Activated CD8-positive, alpha-beta memory T cell treated with anti-CD3 and anti-CD28 coated beads for 36 hours (primary cell): ENCODE measurements at regions not wholly inside any gene's neighbourhood (a gene's known extent, or its start where the extent isn't known, plus 50 kb on each side); places are given as distances from the start of the nearest gene placed in this dataset.

Experiments used
- CTCF ChIA-PET: fragments of 350-600 bp; sonication (Branson Sonifier 250); formaldehyde crosslinking; loops from one replicate; lab custom pipeline; 2021; ENCODE audit warnings: antibody characterized with exemption; lab: Charles Lee
- POLR2A ChIA-PET: fragments of 350-600 bp; sonication (Branson Sonifier 250); formaldehyde crosslinking; loops from one replicate; lab custom pipeline; 2021; ENCODE audit warnings: antibody characterized with exemption; lab: Charles Lee

- POLR2A ChIA-PET: no interaction called here
- CTCF ChIA-PET: no interaction called here
Measured at GRCh38 chr2:155169317-155169716, 470.8 kb downstream of the KCNJ3 start.

DNA sequence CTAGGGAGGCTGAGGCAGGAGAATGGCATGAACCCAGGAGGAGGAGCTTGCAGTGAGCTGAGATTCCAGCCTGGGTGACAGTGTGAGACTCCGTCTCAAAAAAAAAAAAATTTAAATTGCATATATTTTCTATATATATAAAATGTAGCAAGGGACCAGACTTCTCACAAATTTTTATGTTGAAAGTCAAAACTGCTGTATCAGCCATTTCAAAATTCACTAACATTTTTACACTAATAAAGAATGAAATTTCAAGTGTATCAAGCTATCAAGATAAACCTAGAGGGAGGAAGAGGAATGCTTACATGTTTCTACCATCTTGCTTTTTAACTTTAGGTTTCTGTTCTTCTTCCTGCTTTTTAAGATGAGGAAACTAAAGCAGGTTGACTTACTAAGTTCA, 464.0 kb downstream of the KCNJ3 start:
- ChIA-PET POLR2A (no interaction called here), CTCF (no interaction called here)

DNA sequence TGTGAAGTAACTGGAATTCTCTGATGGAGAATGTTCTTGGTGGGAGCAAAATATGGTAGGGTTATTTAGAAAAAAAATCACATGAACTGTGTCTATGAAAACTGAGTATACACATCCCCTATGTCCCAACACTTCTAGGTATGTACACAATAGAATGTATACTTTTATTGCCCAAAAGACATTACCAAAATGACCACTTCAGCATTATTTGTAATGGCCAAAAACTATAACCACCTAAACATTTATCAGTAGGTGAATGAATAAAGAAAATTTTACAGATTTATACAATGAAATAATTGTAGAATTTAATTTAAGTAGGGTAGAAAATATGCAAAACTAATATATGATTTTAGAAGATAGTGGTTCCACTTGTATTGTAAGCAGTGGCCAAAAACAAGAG, 462.8 kb downstream of the KCNJ3 start:
- ChIA-PET POLR2A (no interaction called here), CTCF (no interaction called here)

- CTCF ChIA-PET: no interaction called here
- POLR2A ChIA-PET: no interaction called here
Measured at GRCh38 chr2:155157711-155158110, 459.2 kb downstream of the KCNJ3 start.

DNA sequence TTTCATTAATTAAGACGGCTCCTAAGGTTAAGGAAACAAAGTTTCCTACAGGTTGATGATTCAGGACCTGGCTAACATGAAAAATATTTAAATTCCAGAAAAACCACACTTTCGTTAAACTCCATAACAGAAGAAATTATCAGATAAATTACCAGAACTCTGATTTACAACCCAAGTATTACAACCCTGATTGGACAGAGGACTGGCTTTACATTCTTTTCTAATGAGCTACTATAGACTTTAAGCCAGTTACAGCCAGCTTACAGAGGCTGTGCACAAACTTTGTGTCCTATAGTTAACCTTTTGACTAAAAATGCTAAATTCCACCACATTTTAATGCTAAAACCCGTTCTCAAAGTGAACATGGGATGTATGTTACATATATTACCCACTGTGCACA, 458.6 kb downstream of the KCNJ3 start:
- ChIA-PET CTCF (no interaction called here), POLR2A (no interaction called here)

DNA sequence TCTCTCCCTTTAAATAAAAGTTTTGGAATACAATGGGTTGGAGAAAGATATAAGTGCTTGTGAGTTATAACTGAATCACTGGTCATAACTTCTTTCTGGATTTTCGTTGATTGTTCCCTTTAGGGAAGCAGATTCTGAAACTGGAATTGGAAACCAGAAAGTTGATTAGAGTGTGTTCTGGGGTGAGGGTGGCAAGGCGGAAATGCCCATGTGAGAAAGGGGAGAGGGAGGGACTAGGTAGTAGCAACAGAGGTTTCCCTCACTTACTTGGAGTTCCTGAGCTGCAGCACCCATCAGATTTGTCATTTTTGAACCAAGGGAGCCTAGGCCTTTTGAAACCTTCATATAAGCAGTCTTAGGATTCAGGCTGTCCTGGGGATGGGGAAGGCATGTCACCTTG, 453.4 kb downstream of the KCNJ3 start:
- CTCF ChIA-PET: no interaction called here
- POLR2A ChIA-PET: no interaction called here

GRCh38 chr2:155151472-155151871, 453.0 kb downstream of the KCNJ3 start:
- CTCF ChIA-PET: no interaction called here
- POLR2A ChIA-PET: no interaction called here

GRCh38 chr2:155145758-155146229, 447.3 kb downstream of the KCNJ3 start:
- POLR2A ChIA-PET: no interaction called here

DNA sequence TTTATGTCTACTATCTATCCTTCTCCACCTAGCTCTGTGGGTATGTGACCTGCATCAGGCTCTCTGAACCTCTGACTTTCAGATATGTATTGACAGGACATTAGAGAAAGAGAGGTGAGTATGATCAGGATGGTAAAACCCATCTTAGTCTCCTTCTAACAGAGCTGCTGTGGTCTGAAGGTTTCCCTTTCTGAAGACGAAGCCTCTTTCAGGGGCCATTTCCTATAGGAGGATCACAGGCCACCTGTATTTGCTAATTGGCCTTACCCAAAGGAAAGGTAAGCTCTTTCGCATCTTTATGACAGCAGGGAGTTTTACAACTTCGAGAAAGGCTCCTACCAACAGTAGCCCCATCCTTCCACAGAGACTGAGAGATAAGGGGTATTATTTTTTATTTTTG, 442.9 kb downstream of the KCNJ3 start:
- CTCF ChIA-PET: no interaction called here
- POLR2A ChIA-PET: no interaction called here

More at GRCh38 chr2:155145758-155146229, 447.3 kb downstream of the KCNJ3 start:
- CTCF ChIA-PET: no interaction called here

- ChIA-PET CTCF (no interaction called here), POLR2A (no interaction called here)
Measured at GRCh38 chr2:155125585-155126230, 427.2 kb downstream of the KCNJ3 start.

DNA sequence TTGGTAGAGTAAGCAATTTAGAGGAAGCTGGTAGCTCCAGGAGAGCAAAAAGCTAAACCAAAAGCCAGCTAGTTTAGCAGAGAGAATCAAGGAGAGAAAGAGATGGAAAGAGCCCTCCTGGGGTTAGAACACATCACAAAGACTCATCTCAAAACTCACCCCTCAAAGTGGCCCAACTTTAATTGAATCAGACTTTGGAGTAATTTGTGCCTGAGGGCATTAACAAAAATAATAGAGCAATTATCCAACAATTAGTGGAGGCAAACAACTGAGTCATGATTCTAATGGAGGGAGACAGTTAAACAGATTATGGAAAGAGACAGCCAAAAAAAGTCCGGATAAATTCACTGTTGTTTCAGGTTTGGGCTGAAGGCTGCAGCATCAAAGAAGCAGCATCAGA, 417.4 kb downstream of the KCNJ3 start:
- CTCF ChIA-PET: no interaction called here
- POLR2A ChIA-PET: no interaction called here

GRCh38 chr2:155111070-155111469, 412.6 kb downstream of the KCNJ3 start:
- ChIA-PET CTCF (no interaction called here), POLR2A (no interaction called here)

GRCh38 chr2:155109527-155109926, 411.0 kb downstream of the KCNJ3 start:
- ChIA-PET POLR2A (no interaction called here), CTCF (no interaction called here)

GRCh38 chr2:155100261-155100660, 401.8 kb downstream of the KCNJ3 start:
- ChIA-PET CTCF (no interaction called here), POLR2A (no interaction called here)

- ChIA-PET CTCF (no interaction called here), POLR2A (no interaction called here)
Measured at GRCh38 chr2:155099784-155100183, 401.3 kb downstream of the KCNJ3 start.

DNA sequence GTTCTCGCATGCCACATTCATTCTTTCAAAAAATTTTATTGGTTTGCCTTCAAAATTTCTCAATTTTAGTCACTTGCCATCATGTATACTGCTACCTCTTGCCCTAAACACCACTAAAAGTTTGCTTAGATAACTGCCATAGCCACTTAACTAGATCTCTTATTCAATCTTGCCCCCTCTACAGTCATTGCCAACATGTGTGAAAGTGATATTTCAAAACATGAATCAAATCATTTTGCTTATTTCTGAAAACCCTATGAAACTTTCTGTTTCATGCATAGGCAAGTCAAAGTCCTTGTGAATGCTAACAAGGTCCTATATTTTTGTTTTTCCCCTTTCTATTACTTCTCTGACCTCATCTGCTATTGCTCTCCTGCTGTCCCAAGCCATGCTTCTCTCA, 397.1 kb downstream of the KCNJ3 start:
- ChIA-PET CTCF (no interaction called here), POLR2A (no interaction called here)

DNA sequence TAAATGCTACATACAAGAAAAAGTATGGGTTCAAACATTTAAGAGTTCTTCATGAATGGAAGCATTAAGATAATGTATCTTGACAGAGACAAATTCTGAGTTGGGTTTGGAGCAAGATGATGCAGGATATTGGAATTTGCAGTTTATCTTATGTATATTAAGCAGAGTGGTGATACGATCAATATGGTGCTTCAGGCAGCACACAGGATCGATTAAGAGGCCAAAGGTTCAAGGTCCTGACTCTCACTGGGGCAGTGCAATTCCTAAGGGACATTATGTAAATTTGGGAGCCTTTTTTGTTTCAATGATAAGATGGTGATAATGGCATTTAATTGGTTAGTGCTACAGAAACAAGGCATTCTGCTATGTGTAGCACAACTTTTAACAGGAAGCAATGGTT, 381.9 kb downstream of the KCNJ3 start:
- POLR2A ChIA-PET: no interaction called here
- CTCF ChIA-PET: no interaction called here

DNA sequence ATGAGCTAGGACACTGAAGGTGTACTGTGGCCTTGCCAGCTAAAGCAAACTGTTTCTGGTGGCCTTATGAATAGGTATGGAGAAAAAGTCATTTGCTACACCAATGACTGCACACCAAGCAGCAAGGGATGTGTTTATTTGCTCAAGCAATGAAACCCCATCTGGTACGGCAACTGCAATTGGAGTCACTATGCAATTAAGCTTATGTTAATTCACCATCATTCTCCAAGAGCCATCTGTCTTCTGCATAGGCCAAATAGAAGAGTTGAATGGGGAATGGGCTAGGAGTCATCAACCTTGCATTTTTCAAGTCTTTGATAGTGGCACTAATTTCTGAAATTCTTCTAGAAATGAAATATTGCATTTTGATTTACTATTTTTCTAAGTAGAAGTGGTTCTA, 372.0 kb downstream of the KCNJ3 start:
- CTCF ChIA-PET: no interaction called here

DNA sequence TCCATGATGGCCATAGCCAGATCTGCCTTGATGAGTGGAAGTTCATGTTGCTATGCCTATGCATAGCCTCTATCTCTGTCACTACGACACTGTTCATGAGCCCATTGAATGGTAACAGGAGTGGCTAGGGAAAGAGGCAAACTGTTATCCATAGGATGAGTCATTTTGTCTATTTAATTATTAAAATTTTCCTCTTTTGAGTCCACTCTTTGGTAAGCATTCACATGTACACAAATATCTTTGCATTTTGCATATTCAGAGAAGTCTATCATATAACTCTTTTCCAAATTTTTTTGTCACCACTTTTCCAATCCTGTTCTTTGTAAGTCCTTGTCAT, 364.4 kb downstream of the KCNJ3 start:
- CTCF ChIA-PET: no interaction called here
- POLR2A ChIA-PET: no interaction called here

More for the DNA sequence above, 372.0 kb downstream of the KCNJ3 start:
- POLR2A ChIA-PET: no interaction called here

GRCh38 chr2:155062250-155062921, 363.9 kb downstream of the KCNJ3 start:
- CTCF ChIA-PET: no interaction called here

GRCh38 chr2:155060896-155061295, 362.4 kb downstream of the KCNJ3 start:
- CTCF ChIA-PET: no interaction called here
- POLR2A ChIA-PET: no interaction called here

More at GRCh38 chr2:155062250-155062921, 363.9 kb downstream of the KCNJ3 start:
- POLR2A ChIA-PET: no interaction called here

DNA sequence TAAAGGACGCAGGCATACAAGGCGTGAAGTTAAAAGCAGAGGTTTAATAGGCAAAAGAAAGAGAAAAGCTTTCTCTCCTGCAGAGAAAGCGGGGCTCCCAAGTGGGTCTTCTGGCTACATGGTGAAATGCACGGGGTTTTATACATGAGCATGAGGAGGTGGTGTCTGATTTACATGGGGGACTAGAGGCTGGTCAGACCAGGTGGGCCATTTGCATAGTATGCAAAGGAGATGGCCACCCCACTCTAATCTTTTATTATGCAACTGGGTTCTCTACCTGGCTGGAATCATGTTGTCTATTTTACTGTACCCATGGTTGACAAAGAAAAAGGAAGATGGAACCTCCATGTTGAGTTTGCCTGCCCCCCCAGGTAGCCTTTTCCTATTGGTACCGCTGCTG, 356.2 kb downstream of the KCNJ3 start:
- ChIA-PET POLR2A (no interaction called here), CTCF (no interaction called here)
